ENCODE measurements at regions not wholly inside any gene's neighbourhood (a gene's known extent, or its start where the extent isn't known, plus 50 kb on each side); places are given as distances from the start of the nearest gene placed in this dataset.

GRCh38 chr1:106798991-106799390, 257.5 kb upstream of the PRMT6 start:
- TF ChIP-seq CTCF (IDR thresholded peaks at IDR 0.05), result no peak
- TF ChIP-seq POLR2A (IDR thresholded peaks at IDR 0.05), result no peak

Data from testis (tissue), 2 donors.